ENCODE measurements at regions not wholly inside any gene's neighbourhood (a gene's known extent, or its start where the extent isn't known, plus 50 kb on each side); places are given as distances from the start of the nearest gene placed in this dataset.

- DNase-seq = no peak
- no peak for TF ChIP-seq CTCF (IDR thresholded peaks at IDR 0.05; ENCODE audit: control extremely low read depth, extremely low read depth)
- H3K4me3 ChIP-seq = no peak overlapping the region
- no peak for ATAC-seq (ENCODE audit: insufficient read depth, low FRiP score)
- H3K4me1 ChIP-seq (ENCODE audit: control insufficient read depth in 5 of 5, insufficient read depth in 5 of 5, low read length in 5 of 5) = no peaks in the 10 kb centered on the region
- H3K27ac ChIP-seq (ENCODE audit: low read depth in 1 of 2, low read length in 1 of 2) = no peak overlapping the region
- WGBS, 2 donors = 81 to 91% methylated on average over 4 of the region's 4 CpGs
- H3K27me3 ChIP-seq (ENCODE audit: control insufficient read depth in 3 of 3, insufficient read depth in 3 of 3, low read length in 2 of 3) = no peaks in the 10 kb centered on the region
- H3K9ac ChIP-seq (ENCODE audit: insufficient read depth in 1 of 2, low read length in 2 of 2) = no peak overlapping the region
- H3K9me3 ChIP-seq (ENCODE audit: control insufficient read depth in 4 of 4, insufficient read depth in 3 of 4, low read length in 3 of 4) = peaks cover 0 to 6% (median 1%) of the 10 kb centered on the region in 4 donors
- H3K36me3 ChIP-seq (ENCODE audit: control insufficient read depth in 4 of 4, insufficient read depth in 4 of 4, low read length in 4 of 4) = no peaks in the 10 kb centered on the region
Measured at GRCh38 chr16:51306886-51307595, 156.0 kb upstream of the SALL1 start.

- Histone ChIP-seq H3K4me3 (no peak overlapping the region), H3K9ac (ENCODE audit: insufficient read depth in 1 of 2, low read length in 2 of 2) (no peak overlapping the region), H3K9me3 (ENCODE audit: control insufficient read depth in 4 of 4, insufficient read depth in 3 of 4, low read length in 3 of 4) (peaks cover 0 to under 1% (median 0%) of the 10 kb centered on the region in 4 donors), H3K27ac (ENCODE audit: low read depth in 1 of 2, low read length in 1 of 2) (no peak overlapping the region), H3K36me3 (ENCODE audit: control insufficient read depth in 4 of 4, insufficient read depth in 4 of 4, low read length in 4 of 4) (no peaks in the 10 kb centered on the region), H3K4me1 (ENCODE audit: control insufficient read depth in 5 of 5, insufficient read depth in 5 of 5, low read length in 5 of 5) (no peaks in the 10 kb centered on the region), H3K27me3 (ENCODE audit: control insufficient read depth in 3 of 3, insufficient read depth in 3 of 3, low read length in 2 of 3) (no peaks in the 10 kb centered on the region)
- DNase-seq (no peak), ATAC-seq (ENCODE audit: insufficient read depth, low FRiP score) (no peak)
- 60 to 66% methylated on average over 3 of the region's 3 CpGs for WGBS, 2 donors
- TF ChIP-seq CTCF (IDR thresholded peaks at IDR 0.05; ENCODE audit: control extremely low read depth, extremely low read depth) = no peak
Measured at GRCh38 chr16:51306116-51306515, 155.0 kb upstream of the SALL1 start.

- WGBS, 2 donors = 84 to 93% methylated on average over 2 of the region's 2 CpGs
Measured at GRCh38 chr16:51305337-51305736, 154.3 kb upstream of the SALL1 start.

More at GRCh38 chr16:51305337-51305736, 154.3 kb upstream of the SALL1 start:
- DNase-seq (no peak), ATAC-seq (ENCODE audit: insufficient read depth, low FRiP score) (no peak)
- Histone ChIP-seq H3K4me3 (no peak overlapping the region), H3K27me3 (ENCODE audit: control insufficient read depth in 3 of 3, insufficient read depth in 3 of 3, low read length in 2 of 3) (no peaks in the 10 kb centered on the region), H3K9me3 (ENCODE audit: control insufficient read depth in 4 of 4, insufficient read depth in 3 of 4, low read length in 3 of 4) (no peaks in the 10 kb centered on the region), H3K27ac (ENCODE audit: low read depth in 1 of 2, low read length in 1 of 2) (no peak overlapping the region), H3K36me3 (ENCODE audit: control insufficient read depth in 4 of 4, insufficient read depth in 4 of 4, low read length in 4 of 4) (no peaks in the 10 kb centered on the region), H3K4me1 (ENCODE audit: control insufficient read depth in 5 of 5, insufficient read depth in 5 of 5, low read length in 5 of 5) (no peaks in the 10 kb centered on the region), H3K9ac (ENCODE audit: insufficient read depth in 1 of 2, low read length in 2 of 2) (no peak overlapping the region)
- no peak for TF ChIP-seq CTCF (IDR thresholded peaks at IDR 0.05; ENCODE audit: control extremely low read depth, extremely low read depth)

Measured in lung (tissue), 11 donors.